Neutrophil (primary cell): ENCODE measurements at regions not wholly inside any gene's neighbourhood (a gene's known extent, or its start where the extent isn't known, plus 50 kb on each side); places are given as distances from the start of the nearest gene placed in this dataset.

Experiments used
- H3K27ac ChIP-seq: fragments of 200-600 bp; sonication (generic); 2 replicates; pipeline ENCODE4 v1.5.1; 2016; ENCODE audit warnings: mild to moderate bottlenecking, moderate library complexity
- H3K27me3 ChIP-seq: fragments of 200-600 bp; sonication (generic); 2 replicates; pipeline ENCODE4 v1.6.0; 2016; ENCODE audit warnings: mild to moderate bottlenecking
- H3K36me3 ChIP-seq: fragments of 200-600 bp; sonication (generic); 2 replicates; pipeline ENCODE4 v1.5.1; 2017
- H3K4me1 ChIP-seq, 2 experiments: fragments of 200-600 bp in 1 of 2; sonication (generic) in 1 of 2; 1 replicate in 1 of 2; 2 replicates in 1 of 2; pipeline versions ENCODE4 v1.5.1 to v1.6.1; 2013 to 2016; ENCODE audit warnings: low read depth in 1 of 2, low read length in 1 of 2, mild to moderate bottlenecking in 1 of 2, moderate library complexity in 1 of 2; ENCODE audit not compliant: control insufficient read depth in 1 of 2, insufficient read depth in 1 of 2
- H3K4me3 ChIP-seq, 2 experiments: fragments of 200-600 bp in 1 of 2; sonication (generic) in 1 of 2; 1 replicate in 1 of 2; 2 replicates in 1 of 2; pipeline ENCODE4 v1.5.1; 2013 to 2016; ENCODE audit warnings: low read depth in 1 of 2, low read length in 1 of 2, mild to moderate bottlenecking in 1 of 2, moderate library complexity in 1 of 2
- H3K9me3 ChIP-seq: fragments of 200-600 bp; sonication (generic); 2 replicates; pipeline ENCODE4 v1.5.1; 2016
- CTCF ChIP-seq: fragments of 200-600 bp; sonication (generic); IDR thresholded peaks from 2 replicates; pipeline ENCODE4 v1.5.1; 2016; ENCODE audit warnings: antibody characterized with exemption

- no peaks in the 10 kb centered on the region for H3K27me3 ChIP-seq
- TF ChIP-seq CTCF, result no peak
These were observed 198.8 kb upstream of the TMEM132C start for GRCh38 chr12:128068211-128068610.

GRCh38 chr12:128069359-128069997 lies 197.5 kb upstream of the TMEM132C start:
- H3K27ac ChIP-seq, result no peak overlapping the region
- TF ChIP-seq CTCF, result no peak
- no peaks in the 10 kb centered on the region for H3K27me3 ChIP-seq
- H3K4me1 ChIP-seq, result no peaks in the 10 kb centered on the region
- no peak overlapping the region for H3K4me3 ChIP-seq
- no peaks in the 10 kb centered on the region for H3K36me3 ChIP-seq
- no peaks in the 10 kb centered on the region for H3K9me3 ChIP-seq

More at GRCh38 chr12:128068211-128068610, 198.8 kb upstream of the TMEM132C start:
- H3K4me3 ChIP-seq, result no peak overlapping the region
- H3K36me3 ChIP-seq, result no peaks in the 10 kb centered on the region
- H3K9me3 ChIP-seq, result no peaks in the 10 kb centered on the region
- no peaks in the 10 kb centered on the region for H3K4me1 ChIP-seq
- no peak overlapping the region for H3K27ac ChIP-seq

- no peaks in the 10 kb centered on the region for H3K36me3 ChIP-seq
- H3K9me3 ChIP-seq, result no peaks in the 10 kb centered on the region
- no peak overlapping the region for H3K4me3 ChIP-seq
- no peaks in the 10 kb centered on the region for H3K27me3 ChIP-seq
- no peak for TF ChIP-seq CTCF
- no peak overlapping the region for H3K27ac ChIP-seq
- H3K4me1 ChIP-seq, result no peaks in the 10 kb centered on the region
These were observed 193.0 kb upstream of the TMEM132C start for GRCh38 chr12:128073937-128074336.

GRCh38 chr12:128075332-128075731 lies 191.6 kb upstream of the TMEM132C start:
- no peak for TF ChIP-seq CTCF
- H3K4me1 ChIP-seq, result no peaks in the 10 kb centered on the region
- no peak overlapping the region for H3K4me3 ChIP-seq
- no peaks in the 10 kb centered on the region for H3K27me3 ChIP-seq
- no peaks in the 10 kb centered on the region for H3K36me3 ChIP-seq
- H3K9me3 ChIP-seq, result no peaks in the 10 kb centered on the region
- H3K27ac ChIP-seq, result no peak overlapping the region

- no peaks in the 10 kb centered on the region for H3K4me1 ChIP-seq
- TF ChIP-seq CTCF, result no peak
- no peak overlapping the region for H3K27ac ChIP-seq
- no peak overlapping the region for H3K4me3 ChIP-seq
- no peaks in the 10 kb centered on the region for H3K36me3 ChIP-seq
- no peaks in the 10 kb centered on the region for H3K27me3 ChIP-seq
- no peaks in the 10 kb centered on the region for H3K9me3 ChIP-seq
These were observed 190.8 kb upstream of the TMEM132C start for GRCh38 chr12:128076188-128076587.
